Spinal cord (tissue), 9 donors: ENCODE measurements at regions not wholly inside any gene's neighbourhood (a gene's known extent, or its start where the extent isn't known, plus 50 kb on each side); places are given as distances from the start of the nearest gene placed in this dataset.

ENCODE experiments used
- DNase-seq, 6 donors: peaks; one replicate each; pipeline versions ENCODE4 v3.0.0 to v3.0.0-alpha.2; 2013 to 2015; ENCODE audit warnings: low spot score in 6 of 6, low read depth in 4 of 6
- H3K27ac ChIP-seq: one replicate; pipeline ENCODE4 v1.5.1; 2013; ENCODE audit warnings: low read depth, low read length, control low read depth
- H3K27me3 ChIP-seq: one replicate; pipeline ENCODE4 v1.6.1; 2013; ENCODE audit warnings: low read length; ENCODE audit not compliant: control insufficient read depth, insufficient read depth
- H3K36me3 ChIP-seq: one replicate; pipeline ENCODE4 v1.6.1; 2013; ENCODE audit warnings: low read length; ENCODE audit not compliant: control insufficient read depth, insufficient read depth
- H3K4me1 ChIP-seq: one replicate; pipeline ENCODE4 v1.6.1; 2013; ENCODE audit warnings: low read length; ENCODE audit not compliant: control insufficient read depth, insufficient read depth
- H3K4me3 ChIP-seq: one replicate; pipeline ENCODE4 v1.5.1; 2013; ENCODE audit warnings: low read depth, low read length, control low read depth
- H3K9me3 ChIP-seq: one replicate; pipeline ENCODE4 v1.6.1; 2013; ENCODE audit warnings: low read length; ENCODE audit not compliant: control insufficient read depth, insufficient read depth
- WGBS: methylation state at CpG from one replicate; pipeline ENCODE4 v1.1.5; 2013; ENCODE audit warnings: missing lambda C conversion rate; ENCODE audit not compliant: insufficient coverage; 5-methylcytosine and 5-hydroxymethylcytosine counted together
- donor health status: healthy.

- DNase-seq, result no peak
- Histone ChIP-seq H3K4me1 (no peaks in the 10 kb centered on the region), H3K4me3 (no peak overlapping the region), H3K27ac (no peak overlapping the region), H3K36me3 (no peaks in the 10 kb centered on the region), H3K27me3 (no peaks in the 10 kb centered on the region), H3K9me3 (no peaks in the 10 kb centered on the region)
- WGBS, result no CpG with 5 or more reads among the region's 2 CpGs
Measured at GRCh38 chr11:87405356-87405755, 367.6 kb downstream of the TMEM135 start.

- Histone ChIP-seq H3K27ac (no peak overlapping the region), H3K36me3 (no peaks in the 10 kb centered on the region), H3K4me1 (no peaks in the 10 kb centered on the region), H3K9me3 (no peaks in the 10 kb centered on the region), H3K27me3 (no peaks in the 10 kb centered on the region), H3K4me3 (no peak overlapping the region)
- no peak for DNase-seq
- WGBS, result no CpG with 5 or more reads among the region's 1 CpG
Measured at GRCh38 chr11:87401653-87402052, 363.9 kb downstream of the TMEM135 start.

GRCh38 chr11:87399341-87399740 is 361.6 kb downstream of the TMEM135 start:
- no peak overlapping the region for H3K4me3 ChIP-seq
- H3K36me3 ChIP-seq, result no peaks in the 10 kb centered on the region
- H3K4me1 ChIP-seq, result no peaks in the 10 kb centered on the region
- no peaks in the 10 kb centered on the region for H3K9me3 ChIP-seq
- DNase-seq, result no peak
- no peak overlapping the region for H3K27ac ChIP-seq
- H3K27me3 ChIP-seq, result no peaks in the 10 kb centered on the region

GRCh38 chr11:87398931-87399330 is 361.2 kb downstream of the TMEM135 start:
- no peak overlapping the region for H3K4me3 ChIP-seq
- H3K27me3 ChIP-seq, result no peaks in the 10 kb centered on the region
- no peaks in the 10 kb centered on the region for H3K4me1 ChIP-seq
- H3K9me3 ChIP-seq, result no peaks in the 10 kb centered on the region
- no peaks in the 10 kb centered on the region for H3K36me3 ChIP-seq
- no peak overlapping the region for H3K27ac ChIP-seq
- DNase-seq, result no peak
- WGBS, result no CpG with 5 or more reads among the region's 2 CpGs

GRCh38 chr11:87397011-87397865 is 359.5 kb downstream of the TMEM135 start:
- Histone ChIP-seq H3K4me1 (no peaks in the 10 kb centered on the region), H3K36me3 (no peaks in the 10 kb centered on the region), H3K9me3 (no peaks in the 10 kb centered on the region), H3K4me3 (no peak overlapping the region), H3K27me3 (no peaks in the 10 kb centered on the region), H3K27ac (no peak overlapping the region)
- 80% methylated on average over 1 of the region's 5 CpGs for WGBS
- no peak for DNase-seq

GRCh38 chr11:87394924-87395323 is 357.2 kb downstream of the TMEM135 start:
- no peaks in the 10 kb centered on the region for H3K4me1 ChIP-seq
- H3K4me3 ChIP-seq, result no peak overlapping the region
- H3K36me3 ChIP-seq, result no peaks in the 10 kb centered on the region
- no peaks in the 10 kb centered on the region for H3K9me3 ChIP-seq
- DNase-seq, result no peak
- WGBS, result no CpG with 5 or more reads among the region's 1 CpG
- no peaks in the 10 kb centered on the region for H3K27me3 ChIP-seq
- no peak overlapping the region for H3K27ac ChIP-seq

GRCh38 chr11:87392665-87393064 is 354.9 kb downstream of the TMEM135 start:
- no peak overlapping the region for H3K27ac ChIP-seq
- no peak overlapping the region for H3K4me3 ChIP-seq
- H3K36me3 ChIP-seq, result no peaks in the 10 kb centered on the region
- no peaks in the 10 kb centered on the region for H3K27me3 ChIP-seq
- DNase-seq, result no peak
- H3K9me3 ChIP-seq, result no peaks in the 10 kb centered on the region
- H3K4me1 ChIP-seq, result no peaks in the 10 kb centered on the region

GRCh38 chr11:87391496-87391895 is 353.8 kb downstream of the TMEM135 start:
- H3K4me3 ChIP-seq, result no peak overlapping the region
- H3K36me3 ChIP-seq, result no peaks in the 10 kb centered on the region
- DNase-seq, result peak in 2 of 6 donors; percentile 6 to 65
- no peaks in the 10 kb centered on the region for H3K27me3 ChIP-seq
- no peak overlapping the region for H3K27ac ChIP-seq
- H3K4me1 ChIP-seq, result no peaks in the 10 kb centered on the region
- H3K9me3 ChIP-seq, result no peaks in the 10 kb centered on the region
- 76% methylated on average over 2 of the region's 3 CpGs for WGBS

GRCh38 chr11:87384078-87384729 is 346.5 kb downstream of the TMEM135 start:
- WGBS, result 67% methylated on average over 3 of the region's 4 CpGs
- Histone ChIP-seq H3K4me3 (no peak overlapping the region), H3K27me3 (no peaks in the 10 kb centered on the region), H3K9me3 (peaks cover 3% of the 10 kb centered on the region), H3K36me3 (no peaks in the 10 kb centered on the region), H3K4me1 (no peaks in the 10 kb centered on the region), H3K27ac (no peak overlapping the region)
- DNase-seq, result no peak
